Neutrophil (primary cell): ENCODE measurements at regions not wholly inside any gene's neighbourhood (a gene's known extent, or its start where the extent isn't known, plus 50 kb on each side); places are given as distances from the start of the nearest gene placed in this dataset.

Experiments
- H3K27ac ChIP-seq: fragments of 200-600 bp; sonication (generic); 2 replicates; pipeline ENCODE4 v1.5.1; 2016; ENCODE audit warnings: mild to moderate bottlenecking, moderate library complexity
- H3K27me3 ChIP-seq: fragments of 200-600 bp; sonication (generic); 2 replicates; pipeline ENCODE4 v1.6.0; 2016; ENCODE audit warnings: mild to moderate bottlenecking
- H3K36me3 ChIP-seq: fragments of 200-600 bp; sonication (generic); 2 replicates; pipeline ENCODE4 v1.5.1; 2017
- H3K4me1 ChIP-seq, 2 experiments: fragments of 200-600 bp in 1 of 2; sonication (generic) in 1 of 2; 1 replicate in 1 of 2; 2 replicates in 1 of 2; pipeline versions ENCODE4 v1.5.1 to v1.6.1; 2013 to 2016; ENCODE audit warnings: low read depth in 1 of 2, low read length in 1 of 2, mild to moderate bottlenecking in 1 of 2, moderate library complexity in 1 of 2; ENCODE audit not compliant: control insufficient read depth in 1 of 2, insufficient read depth in 1 of 2
- H3K4me3 ChIP-seq, 2 experiments: fragments of 200-600 bp in 1 of 2; sonication (generic) in 1 of 2; 1 replicate in 1 of 2; 2 replicates in 1 of 2; pipeline ENCODE4 v1.5.1; 2013 to 2016; ENCODE audit warnings: low read depth in 1 of 2, low read length in 1 of 2, mild to moderate bottlenecking in 1 of 2, moderate library complexity in 1 of 2
- H3K9me3 ChIP-seq: fragments of 200-600 bp; sonication (generic); 2 replicates; pipeline ENCODE4 v1.5.1; 2016
- TF ChIP-seq, protein P1 (sequence below): fragments of 200-600 bp; sonication (generic); IDR thresholded peaks from 2 replicates; pipeline ENCODE4 v1.5.1; 2016; ENCODE audit warnings: antibody characterized with exemption

DNA sequence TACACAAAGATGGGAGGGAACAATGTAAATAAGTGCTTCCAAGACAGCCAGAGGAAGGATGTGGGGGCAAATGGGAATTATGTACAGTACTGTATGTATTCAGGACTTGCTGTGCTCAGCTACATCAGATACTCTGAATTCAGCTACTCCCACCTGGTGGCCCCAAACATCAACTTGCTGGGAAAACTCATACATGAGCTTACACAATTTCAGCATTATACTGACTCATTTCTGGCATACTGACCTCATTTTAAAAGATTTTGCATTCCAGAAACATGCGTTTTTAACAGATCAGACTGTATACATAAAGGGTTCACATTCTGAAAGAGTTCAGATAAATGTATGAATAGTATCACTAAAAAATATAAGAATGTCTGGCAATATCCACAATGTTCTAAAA is 59.7 kb downstream of the GPX5 start:
- Histone ChIP-seq H3K9me3 (no peaks in the 10 kb centered on the region), H3K4me3 (no peak overlapping the region), H3K36me3 (no peaks in the 10 kb centered on the region), H3K27ac (no peak overlapping the region), H3K4me1 (no peaks in the 10 kb centered on the region), H3K27me3 (peaks cover 61% of the 10 kb centered on the region)
- TF ChIP-seq, protein P1, sequence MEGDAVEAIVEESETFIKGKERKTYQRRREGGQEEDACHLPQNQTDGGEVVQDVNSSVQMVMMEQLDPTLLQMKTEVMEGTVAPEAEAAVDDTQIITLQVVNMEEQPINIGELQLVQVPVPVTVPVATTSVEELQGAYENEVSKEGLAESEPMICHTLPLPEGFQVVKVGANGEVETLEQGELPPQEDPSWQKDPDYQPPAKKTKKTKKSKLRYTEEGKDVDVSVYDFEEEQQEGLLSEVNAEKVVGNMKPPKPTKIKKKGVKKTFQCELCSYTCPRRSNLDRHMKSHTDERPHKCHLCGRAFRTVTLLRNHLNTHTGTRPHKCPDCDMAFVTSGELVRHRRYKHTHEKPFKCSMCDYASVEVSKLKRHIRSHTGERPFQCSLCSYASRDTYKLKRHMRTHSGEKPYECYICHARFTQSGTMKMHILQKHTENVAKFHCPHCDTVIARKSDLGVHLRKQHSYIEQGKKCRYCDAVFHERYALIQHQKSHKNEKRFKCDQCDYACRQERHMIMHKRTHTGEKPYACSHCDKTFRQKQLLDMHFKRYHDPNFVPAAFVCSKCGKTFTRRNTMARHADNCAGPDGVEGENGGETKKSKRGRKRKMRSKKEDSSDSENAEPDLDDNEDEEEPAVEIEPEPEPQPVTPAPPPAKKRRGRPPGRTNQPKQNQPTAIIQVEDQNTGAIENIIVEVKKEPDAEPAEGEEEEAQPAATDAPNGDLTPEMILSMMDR = no peak

DNA sequence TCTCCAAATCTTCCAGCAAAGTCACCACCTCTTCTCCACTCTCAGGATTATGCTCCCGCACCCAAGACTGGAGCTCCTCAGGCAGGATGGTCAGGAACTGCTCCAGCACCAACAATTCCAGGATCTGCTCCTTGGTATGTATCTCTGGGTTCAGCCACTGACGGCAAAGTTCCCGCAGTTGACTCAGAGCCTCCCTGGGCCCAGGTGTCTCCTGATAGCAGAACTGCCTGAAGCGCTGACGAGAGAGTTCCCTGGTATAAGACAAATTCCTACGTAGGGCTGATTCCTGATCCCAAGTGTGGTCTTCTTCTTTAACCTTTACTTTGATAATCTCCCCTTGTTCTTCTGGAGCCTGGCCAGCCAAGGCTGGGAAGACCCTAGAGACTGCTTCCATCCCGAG is 60.6 kb downstream of the GPX5 start:
- TF ChIP-seq, protein P1 = no peak
- Histone ChIP-seq H3K36me3 (no peaks in the 10 kb centered on the region), H3K27ac (no peak overlapping the region), H3K27me3 (peaks cover 71% of the 10 kb centered on the region), H3K4me1 (no peaks in the 10 kb centered on the region), H3K9me3 (no peaks in the 10 kb centered on the region), H3K4me3 (no peak overlapping the region)

DNA sequence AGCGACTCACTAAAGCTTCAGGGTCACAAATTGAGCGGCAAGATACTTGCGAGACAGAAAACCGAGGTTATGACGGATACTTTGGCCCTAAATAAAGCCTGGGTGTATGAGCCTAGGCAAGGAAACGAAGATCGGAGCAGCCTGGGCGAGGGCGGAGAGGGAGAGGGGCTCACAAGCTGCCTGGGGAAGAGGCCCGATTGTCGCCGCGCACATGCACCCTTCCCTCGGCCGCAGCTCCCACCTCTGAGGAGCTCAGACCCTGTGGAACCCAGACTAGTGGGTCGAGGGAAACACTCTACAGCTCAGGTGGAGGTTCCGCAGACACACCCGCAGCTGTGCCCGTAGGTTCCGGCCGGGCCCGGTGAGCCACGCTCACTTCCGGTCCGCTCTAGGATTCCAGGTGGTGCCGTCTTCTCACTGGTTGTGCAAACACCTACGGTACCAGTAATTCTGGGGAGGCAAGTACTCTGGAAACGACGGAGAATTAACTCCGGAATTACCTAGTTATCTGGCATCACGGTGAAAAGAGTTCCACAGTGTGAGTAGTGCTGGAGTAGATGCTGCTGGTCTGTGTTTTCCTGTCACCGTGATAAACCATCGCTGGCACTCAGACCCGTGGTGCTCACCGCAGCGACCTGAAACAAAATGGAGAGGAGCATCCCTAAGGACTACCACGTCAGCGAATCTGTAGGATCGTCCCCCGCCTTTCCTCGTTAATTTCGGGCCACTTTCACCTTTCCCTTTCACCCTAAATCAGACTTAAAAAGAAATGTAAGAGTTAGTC is 61.5 kb downstream of the GPX5 start:
- TF ChIP-seq, protein P1 = no peak
- H3K9me3 ChIP-seq = no peaks in the 10 kb centered on the region
- H3K4me3 ChIP-seq = no peak overlapping the region
- H3K27ac ChIP-seq = no peak overlapping the region
- H3K4me1 ChIP-seq = no peaks in the 10 kb centered on the region
- peaks cover 79% of the 10 kb centered on the region for H3K27me3 ChIP-seq
- no peaks in the 10 kb centered on the region for H3K36me3 ChIP-seq

DNA sequence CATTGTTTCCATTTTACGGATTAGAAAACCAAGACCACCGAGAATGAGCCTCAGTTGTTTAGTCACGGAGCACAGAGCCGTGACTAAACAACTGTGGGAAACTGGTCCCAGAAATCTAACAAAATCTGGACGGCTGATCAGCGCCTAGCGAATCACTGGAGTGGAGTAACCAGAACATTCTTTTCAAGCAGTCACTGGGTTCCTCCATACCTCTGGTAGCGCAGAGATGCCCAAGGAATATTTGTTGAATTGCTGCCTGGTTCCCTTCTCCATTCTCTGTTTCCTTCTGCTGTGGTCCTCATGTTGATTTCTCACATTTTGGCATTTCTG is 62.0 kb downstream of the GPX5 start:
- Histone ChIP-seq H3K4me3 (no peak overlapping the region), H3K36me3 (no peaks in the 10 kb centered on the region), H3K9me3 (no peaks in the 10 kb centered on the region), H3K4me1 (no peaks in the 10 kb centered on the region), H3K27ac (no peak overlapping the region), H3K27me3 (peaks cover 85% of the 10 kb centered on the region)
- TF ChIP-seq, protein P1 = no peak

DNA sequence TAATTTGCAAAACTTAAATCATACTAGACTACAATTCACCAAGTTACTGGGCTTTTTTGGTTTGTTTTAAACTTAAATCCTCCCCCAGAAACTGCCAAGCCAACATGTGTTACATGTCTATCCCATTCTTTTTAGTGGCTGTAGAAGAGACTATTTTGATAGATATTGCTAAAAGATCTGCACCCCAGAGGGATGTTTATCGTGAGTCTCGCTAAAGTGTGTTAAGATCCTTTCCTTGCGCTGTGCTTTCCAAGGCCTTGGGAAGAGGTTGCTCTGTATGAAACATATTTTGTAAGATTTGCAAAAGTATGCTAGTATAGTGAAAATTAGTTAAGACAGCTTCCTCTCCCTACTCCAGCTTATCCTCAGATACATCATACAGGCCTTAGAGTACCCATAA is 63.0 kb downstream of the GPX5 start:
- Histone ChIP-seq H3K4me3 (no peak overlapping the region), H3K36me3 (no peaks in the 10 kb centered on the region), H3K27me3 (peaks cover 88% of the 10 kb centered on the region), H3K9me3 (no peaks in the 10 kb centered on the region), H3K27ac (no peak overlapping the region), H3K4me1 (no peaks in the 10 kb centered on the region)
- TF ChIP-seq, protein P1 = no peak
